ENCODE measurements at regions not wholly inside any gene's neighbourhood (a gene's known extent, or its start where the extent isn't known, plus 50 kb on each side); places are given as distances from the start of the nearest gene placed in this dataset.

DNA sequence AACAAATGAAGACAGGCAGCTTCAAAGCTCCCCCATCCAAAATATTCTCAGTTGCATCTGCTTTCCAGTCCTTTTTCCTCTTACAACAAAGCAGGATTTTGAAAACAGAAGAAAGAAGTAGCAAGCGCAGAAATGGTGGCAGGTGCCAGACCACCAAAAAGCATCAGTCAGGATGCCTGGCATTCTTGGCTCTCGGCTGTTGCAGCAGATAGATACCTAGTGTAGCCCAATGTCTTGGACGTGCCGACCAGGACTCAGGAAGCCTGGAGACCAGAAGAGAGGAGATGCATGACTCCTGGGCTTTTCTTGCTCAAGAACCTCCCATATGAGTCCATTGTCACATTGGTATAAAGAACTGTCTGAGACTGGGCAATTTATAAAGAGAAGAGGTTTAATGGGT lies 115.2 kb downstream of the RAB18 start:
- no peak for TF ChIP-seq EZH2phosphoT487 (IDR thresholded peaks at IDR 0.05; ENCODE audit: borderline replicate concordance, low read depth, low read length)
- TF ChIP-seq, protein P1, sequence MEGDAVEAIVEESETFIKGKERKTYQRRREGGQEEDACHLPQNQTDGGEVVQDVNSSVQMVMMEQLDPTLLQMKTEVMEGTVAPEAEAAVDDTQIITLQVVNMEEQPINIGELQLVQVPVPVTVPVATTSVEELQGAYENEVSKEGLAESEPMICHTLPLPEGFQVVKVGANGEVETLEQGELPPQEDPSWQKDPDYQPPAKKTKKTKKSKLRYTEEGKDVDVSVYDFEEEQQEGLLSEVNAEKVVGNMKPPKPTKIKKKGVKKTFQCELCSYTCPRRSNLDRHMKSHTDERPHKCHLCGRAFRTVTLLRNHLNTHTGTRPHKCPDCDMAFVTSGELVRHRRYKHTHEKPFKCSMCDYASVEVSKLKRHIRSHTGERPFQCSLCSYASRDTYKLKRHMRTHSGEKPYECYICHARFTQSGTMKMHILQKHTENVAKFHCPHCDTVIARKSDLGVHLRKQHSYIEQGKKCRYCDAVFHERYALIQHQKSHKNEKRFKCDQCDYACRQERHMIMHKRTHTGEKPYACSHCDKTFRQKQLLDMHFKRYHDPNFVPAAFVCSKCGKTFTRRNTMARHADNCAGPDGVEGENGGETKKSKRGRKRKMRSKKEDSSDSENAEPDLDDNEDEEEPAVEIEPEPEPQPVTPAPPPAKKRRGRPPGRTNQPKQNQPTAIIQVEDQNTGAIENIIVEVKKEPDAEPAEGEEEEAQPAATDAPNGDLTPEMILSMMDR (conservative IDR thresholded peaks at IDR 0.05; ENCODE audit: low read length): no peak
